ENCODE measurements at regions not wholly inside any gene's neighbourhood (a gene's known extent, or its start where the extent isn't known, plus 50 kb on each side); places are given as distances from the start of the nearest gene placed in this dataset.

DNA sequence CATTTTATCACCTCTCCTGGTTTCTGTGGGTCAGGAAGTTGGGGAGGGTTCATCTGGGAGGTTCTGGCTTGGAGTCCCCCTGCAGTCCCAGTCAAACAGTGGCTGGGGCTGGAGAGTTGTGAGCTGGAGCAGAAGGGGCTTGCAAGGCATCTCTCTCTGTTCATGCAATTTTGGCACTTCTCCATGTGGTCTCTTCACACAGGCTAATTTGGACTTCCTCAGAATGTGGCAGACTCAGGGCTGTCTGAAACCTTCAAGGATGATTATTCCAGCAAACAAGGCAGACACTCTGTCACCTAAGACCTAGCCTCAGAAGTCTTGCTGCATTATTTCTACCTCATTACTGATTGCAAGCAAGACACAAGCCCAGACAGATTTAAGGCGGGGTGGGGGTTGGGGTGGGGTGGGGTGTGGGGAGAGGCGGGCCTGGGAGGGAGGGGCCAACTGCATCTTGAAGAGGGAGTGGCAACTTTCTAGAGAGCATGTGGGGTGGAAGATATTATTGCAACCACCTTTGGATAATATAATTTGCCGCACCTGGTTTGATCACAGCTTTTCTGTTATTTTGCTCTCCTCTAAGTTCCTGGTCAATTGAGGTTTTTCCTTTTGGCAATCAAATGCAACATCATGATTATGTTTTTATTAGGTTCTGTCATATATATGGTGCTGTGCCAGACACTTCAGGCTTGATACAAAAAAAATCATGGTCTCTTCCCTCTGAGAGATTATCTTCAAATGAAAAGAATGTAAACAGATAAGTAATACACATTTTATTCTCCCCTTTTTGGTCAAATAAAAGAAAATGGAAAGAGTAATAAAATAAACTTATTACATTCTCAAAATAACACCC, 799.5 kb downstream of the RPA4 start:
- no TSS peak for BruUV-seq (replicated peaks)
- no peaks in the 10 kb centered on the region for H3K9me3 ChIP-seq (ENCODE audit: control insufficient read depth, insufficient read depth, low read length)
- H3K4me3 ChIP-seq (ENCODE audit: insufficient read depth, low read depth, low read length): no peak overlapping the region
- DNase-seq (no peak), ATAC-seq (ENCODE audit: low read depth) (no peak)
- no peak overlapping the region for H3K4ac ChIP-seq (ENCODE audit: low read depth, low read length)
- no peaks in the 10 kb centered on the region for H3K9me1 ChIP-seq (ENCODE audit: insufficient read depth, low read length)
- H2AFZ ChIP-seq (replicated peaks; ENCODE audit: low read length, poor library complexity): no peak overlapping the region
- no peak overlapping the region for H2BK5ac ChIP-seq (ENCODE audit: low read depth, low read length, poor library complexity, severe bottlenecking)
- POLR2A ChIA-PET (ENCODE audit: unreplicated experiment): no interaction called here
- H3K4me1 ChIP-seq (ENCODE audit: control insufficient read depth, insufficient read depth, low read length): no peaks in the 10 kb centered on the region
- no peak overlapping the region for H4K91ac ChIP-seq (ENCODE audit: insufficient read depth, low read depth, low read length)
- no peak overlapping the region for H4K8ac ChIP-seq (ENCODE audit: low read depth in 2 of 2, low read length in 2 of 2)
- H2BK20ac ChIP-seq (ENCODE audit: low read depth, low read length): no peak overlapping the region
- H3K9ac ChIP-seq (ENCODE audit: low read depth, low read length): no peak overlapping the region
- CTCF ChIA-PET: interaction anchor here (0.6 kb wide), 1 partner anchor 908 kb away, joined by 3 read pairs; no protein-coding TSS in a partner anchor
- no peak overlapping the region for H2BK15ac ChIP-seq (ENCODE audit: low read depth, low read length)
- dilution Hi-C loops (cut with HindIII; ENCODE audit: low sequenced_read_pairs, unreplicated experiment): no loop called here
- H3K23ac ChIP-seq (ENCODE audit: low read depth, low read length): no peak overlapping the region
- no peak overlapping the region for H3K4me2 ChIP-seq (ENCODE audit: low read depth, low read length)
- no peak overlapping the region for H2BK120ac ChIP-seq (ENCODE audit: low read depth, low read length)
- no peak overlapping the region for H3K27ac ChIP-seq (ENCODE audit: insufficient read depth, low read length)
- 20% methylated on average over 1 of the region's 3 CpGs; no CpG with 5 or more reads in 1 of the 2 experiments for WGBS, 2 experiments (ENCODE audit: extremely low coverage in 2 of 2, insufficient read length in 1 of 2)
- H4K5ac ChIP-seq (ENCODE audit: low read depth, low read length): no peak overlapping the region
- no peak overlapping the region for H2AK9ac ChIP-seq (replicated peaks; ENCODE audit: low read depth, low read length, poor library complexity)
- no peak overlapping the region for H3K56ac ChIP-seq (ENCODE audit: extremely low read depth, insufficient read depth, low read length)
- in situ Hi-C loops (cut with MboI; ENCODE audit: low sequenced_read_pairs): loop anchor here (25.0 kb wide), 1 partner anchor 921 kb away; no protein-coding TSS in a partner anchor
- intact Hi-C loops (cut with micrococcal nuclease): loop anchor here (10.0 kb wide), 2 partner anchors 658 to 1308 kb away; no protein-coding TSS in a partner anchor
- H4K20me1 ChIP-seq (ENCODE audit: insufficient read depth, low read length): no peaks in the 10 kb centered on the region
- no peak overlapping the region for H3K18ac ChIP-seq (ENCODE audit: low read depth, low read length)
- H3K27me3 ChIP-seq (ENCODE audit: control insufficient read depth, insufficient read depth, low read length): no peaks in the 10 kb centered on the region; the same call in none of the 2 replicates
- TF ChIP-seq MAFK (IDR thresholded peaks at IDR 0.05; ENCODE audit: low read depth, low read length) (no peak), RAD21 (IDR thresholded peaks at IDR 0.05; ENCODE audit: low read length) (no peak), BHLHE40 (IDR thresholded peaks at IDR 0.05; ENCODE audit: low read depth, low read length) (no peak), MAZ (IDR thresholded peaks at IDR 0.05; ENCODE audit: borderline replicate concordance, low read depth, low read length) (no peak), CHD1 (IDR thresholded peaks at IDR 0.05; ENCODE audit: low read depth, low read length) (no peak), POLR2A (IDR thresholded peaks at IDR 0.05; ENCODE audit: low read depth, low read length) (no peak), NFE2L2 (IDR thresholded peaks at IDR 0.05; ENCODE audit: low read depth, low read length) (no peak), SMC3 (IDR thresholded peaks at IDR 0.05; ENCODE audit: low read depth, low read length) (no peak), FOS (IDR thresholded peaks at IDR 0.05; ENCODE audit: low read depth, low read length) (no peak)
- no peaks in the 10 kb centered on the region for H3K36me3 ChIP-seq (ENCODE audit: control insufficient read depth, insufficient read depth, low read length)
- no peaks in the 10 kb centered on the region for H3K79me1 ChIP-seq (ENCODE audit: low read depth in 1 of 2, low read length in 2 of 2)
- no peak overlapping the region for H3K14ac ChIP-seq (replicated peaks; ENCODE audit: low read depth, low read length)
- H2AK5ac ChIP-seq (ENCODE audit: low read depth, low read length): no peak overlapping the region
